GM19240 (cell line): ENCODE measurements at regions not wholly inside any gene's neighbourhood (a gene's known extent, or its start where the extent isn't known, plus 50 kb on each side); places are given as distances from the start of the nearest gene placed in this dataset.

ENCODE experiments used
- DNase-seq: peaks from one replicate; pipeline ENCODE4 v3.0.0; 2011; ENCODE audit warnings: low spot score; ENCODE audit not compliant: insufficient read length

- no peak for DNase-seq
Observed at GRCh38 chr17:65477600-65477999, 83.8 kb downstream of the AXIN2 start.

- no peak for DNase-seq
Observed at GRCh38 chr17:65474660-65475059, 86.8 kb downstream of the AXIN2 start.

- no peak for DNase-seq
Observed at GRCh38 chr17:65473985-65474384, 87.5 kb downstream of the AXIN2 start.

- no peak for DNase-seq
Observed at GRCh38 chr17:65473363-65473762, 88.1 kb downstream of the AXIN2 start.

- no peak for DNase-seq
Observed at GRCh38 chr17:65472666-65473309, 88.7 kb downstream of the AXIN2 start.

GRCh38 chr17:65470783-65471182 is 90.7 kb downstream of the AXIN2 start:
- DNase-seq = no peak

DNA sequence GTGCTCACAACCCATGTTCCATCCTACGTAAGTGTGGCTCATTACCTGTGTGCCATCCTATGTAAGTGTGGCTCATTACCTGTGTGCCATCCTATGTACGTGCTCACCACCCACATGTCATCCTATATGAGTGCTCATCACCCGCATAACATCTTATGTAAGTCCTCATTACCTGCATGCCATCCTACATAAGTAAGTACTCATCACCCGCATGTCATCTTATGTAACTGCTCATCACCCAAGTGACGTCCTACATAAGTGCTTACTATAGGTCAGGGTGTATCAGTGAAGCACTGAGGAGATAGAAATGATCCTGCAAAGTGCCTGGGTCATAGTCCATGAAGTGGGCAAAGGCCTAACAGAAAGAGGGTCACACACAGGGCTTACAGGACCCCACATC is 93.1 kb downstream of the AXIN2 start:
- DNase-seq = no peak

- no peak for DNase-seq
Observed at GRCh38 chr17:65467156-65467555, 94.3 kb downstream of the AXIN2 start.

DNA sequence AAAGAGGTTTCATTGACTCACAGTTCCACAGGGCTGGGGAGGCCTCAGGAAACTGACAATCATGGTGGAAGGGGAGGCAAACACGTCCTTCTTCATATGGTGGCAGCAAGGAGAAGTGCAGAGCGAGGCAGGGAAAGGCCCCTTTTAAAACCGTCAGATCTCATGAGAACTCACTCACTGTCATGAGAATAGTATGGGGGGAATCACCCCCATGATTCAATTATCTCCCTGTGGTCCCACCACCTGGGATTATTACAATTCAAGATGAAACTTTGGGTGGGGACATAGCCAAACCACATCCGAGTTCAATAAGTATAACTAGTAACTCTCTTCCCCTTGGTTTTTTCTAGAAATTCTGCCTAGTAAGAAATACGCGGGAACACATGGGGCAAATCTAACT is 94.9 kb downstream of the AXIN2 start:
- no peak for DNase-seq

- no peak for DNase-seq
Observed at GRCh38 chr17:65463242-65463641, 98.2 kb downstream of the AXIN2 start.

DNA sequence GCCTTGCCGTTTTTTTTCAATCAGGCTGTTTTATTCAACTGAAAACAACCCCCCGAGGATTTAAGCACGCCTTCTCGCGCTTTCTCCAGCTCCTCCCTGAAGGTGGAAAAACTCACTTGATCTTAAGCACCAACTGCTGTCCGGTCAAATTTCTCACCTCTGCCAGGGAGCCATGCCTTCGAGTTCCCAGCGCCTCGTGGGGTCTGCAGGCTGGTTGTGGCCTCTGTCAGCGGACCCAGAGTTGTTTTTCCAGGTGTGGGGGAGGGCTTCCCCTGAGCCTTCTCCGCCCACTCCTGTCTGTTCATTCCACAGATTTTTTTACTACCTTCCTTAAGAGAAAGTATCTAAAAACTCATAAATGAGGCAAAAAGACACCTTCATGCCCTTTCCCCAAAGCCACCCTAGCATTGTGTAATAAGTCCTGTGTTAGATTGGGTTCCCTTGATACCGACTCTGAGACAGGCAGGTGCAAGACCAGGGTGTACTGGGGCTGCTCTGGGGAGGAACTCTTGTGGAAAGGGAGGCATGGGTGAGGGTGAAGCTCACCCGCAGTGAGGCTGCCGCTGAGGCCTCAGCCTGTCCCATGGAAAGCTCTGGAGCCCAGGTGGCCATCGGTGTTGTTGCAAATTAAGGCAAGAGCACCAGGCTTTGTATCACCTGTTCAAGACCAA is 101.6 kb downstream of the AXIN2 start:
- DNase-seq = no peak

DNA sequence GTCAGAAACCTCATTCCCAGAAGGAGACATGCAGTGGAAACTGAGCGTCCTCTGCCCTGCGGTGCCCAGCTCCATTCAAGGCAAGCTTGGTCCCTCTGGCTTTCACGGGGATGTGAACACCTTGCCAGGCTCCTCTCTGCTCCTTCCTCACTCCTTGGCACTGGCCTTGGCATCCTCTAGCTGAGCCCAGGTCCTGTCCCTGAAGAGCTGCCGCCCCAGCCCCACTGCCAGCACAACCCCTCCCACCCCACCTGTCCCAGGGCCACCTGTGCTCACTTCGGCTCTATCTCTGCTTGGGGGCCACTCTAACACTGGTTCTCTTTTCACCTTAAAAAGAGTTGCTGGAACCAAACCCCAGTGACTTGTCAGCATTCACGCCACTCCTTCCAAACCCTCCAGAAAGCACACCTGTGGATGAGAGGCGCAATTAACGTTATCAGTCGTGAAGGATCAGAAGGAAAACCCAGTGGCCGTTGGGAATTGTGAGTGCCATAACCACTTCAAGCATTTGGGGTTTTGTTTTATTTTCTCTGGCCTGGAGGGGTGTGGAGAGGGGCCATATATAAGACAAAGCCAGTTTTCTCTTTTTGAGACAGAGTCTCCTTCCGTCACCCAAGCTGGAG is 103.7 kb downstream of the AXIN2 start:
- no peak for DNase-seq

DNA sequence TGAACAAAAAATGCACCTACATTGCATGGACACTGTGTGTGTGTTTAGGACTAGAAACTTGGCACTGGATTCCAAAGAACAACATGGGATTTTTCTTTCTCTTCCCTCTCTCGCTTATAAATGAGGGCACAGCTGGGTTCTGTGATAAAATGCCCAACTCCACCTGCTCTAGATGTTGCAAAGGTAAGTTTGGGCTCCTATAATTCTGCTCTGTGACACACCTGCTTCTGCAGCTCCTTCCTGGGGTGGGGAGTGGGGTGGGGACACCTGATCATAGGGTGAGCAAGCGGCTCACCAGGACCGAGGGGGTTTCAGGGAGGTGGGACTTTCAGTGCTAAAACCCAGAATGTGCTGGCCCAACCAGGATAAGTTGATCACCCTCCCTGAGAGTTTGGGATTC is 104.3 kb downstream of the AXIN2 start:
- no peak for DNase-seq

GRCh38 chr17:65456368-65457151 is 104.9 kb downstream of the AXIN2 start:
- DNase-seq = no peak

DNA sequence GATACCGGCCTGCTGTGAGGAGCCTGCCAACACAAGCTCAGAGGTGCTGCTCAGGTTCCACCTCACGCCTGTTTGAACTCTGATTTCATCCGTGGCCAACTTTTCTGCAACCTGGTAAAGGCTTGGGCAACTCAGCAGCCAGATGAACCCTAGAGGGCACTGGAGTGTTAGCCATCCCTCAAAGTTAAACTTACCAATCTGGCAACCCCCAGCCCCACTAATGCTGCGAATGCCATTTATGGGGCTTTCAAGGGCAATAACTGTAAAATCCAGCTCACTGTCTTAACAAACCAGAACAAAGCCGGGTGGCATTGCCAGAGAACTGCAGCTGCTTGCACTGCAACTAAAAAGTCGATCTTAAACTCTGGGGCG is 105.5 kb downstream of the AXIN2 start:
- no peak for DNase-seq

- no peak for DNase-seq
Observed at GRCh38 chr17:65455154-65455971, 106.1 kb downstream of the AXIN2 start.

- DNase-seq = no peak
Observed at GRCh38 chr17:65453204-65453931, 108.1 kb downstream of the AXIN2 start.

DNA sequence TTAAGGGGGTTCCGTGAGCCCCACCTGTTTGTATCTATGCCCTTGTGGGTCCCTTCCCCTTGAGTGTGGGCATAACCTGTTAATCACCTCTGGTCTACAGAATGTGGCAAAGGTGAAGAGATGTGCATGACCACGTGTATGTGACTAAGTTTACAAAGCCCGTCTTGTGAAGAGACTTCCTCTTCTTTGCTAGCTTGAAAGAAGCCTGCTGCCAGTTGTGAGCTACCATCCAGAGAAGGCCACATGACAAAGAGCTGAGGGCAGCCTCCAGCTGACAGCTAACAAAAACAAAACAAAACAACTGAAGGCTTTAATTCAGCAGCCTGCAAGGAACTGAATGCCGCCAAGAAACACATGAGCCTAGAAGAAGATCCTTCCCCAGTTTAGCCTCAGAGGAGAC is 112.0 kb downstream of the AXIN2 start:
- no peak for DNase-seq

DNA sequence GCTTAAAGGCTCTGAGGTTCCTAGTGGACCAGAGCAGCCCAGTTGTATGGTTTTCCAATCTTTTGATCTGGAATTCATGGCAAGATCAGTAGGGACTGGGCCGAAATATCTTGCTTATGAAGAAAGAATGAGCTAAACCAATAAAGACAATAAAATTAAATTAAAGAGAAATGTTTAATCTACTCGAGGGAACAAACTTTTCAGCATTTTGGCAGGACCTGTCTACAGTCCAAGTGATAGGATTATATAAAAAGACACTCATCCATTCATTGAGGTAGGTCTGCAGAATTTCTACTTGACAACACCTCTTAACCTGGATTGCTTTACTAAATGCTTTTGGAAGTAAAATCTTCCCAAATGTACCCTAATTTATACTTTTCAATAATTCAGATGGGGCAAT is 113.6 kb downstream of the AXIN2 start:
- DNase-seq = no peak

- DNase-seq = no peak
Observed at GRCh38 chr17:65446838-65447526, 114.5 kb downstream of the AXIN2 start.
